NB4 (cell line): ENCODE measurements at regions not wholly inside any gene's neighbourhood (a gene's known extent, or its start where the extent isn't known, plus 50 kb on each side); places are given as distances from the start of the nearest gene placed in this dataset.
A peak's percentile ranks its signal among the peaks of the same experiment; 100 is the strongest.

Experiments
- DNase-seq: peaks from one replicate; pipeline ENCODE4 v3.0.0; 2010; ENCODE audit warnings: low read depth
- H3K4me3 ChIP-seq: one replicate; pipeline ENCODE4 v1.5.1; 2011; ENCODE audit warnings: mild to moderate bottlenecking, low read depth, low read length, moderate library complexity
- CTCF ChIP-seq: IDR thresholded peaks from one replicate; pipeline ENCODE4 v1.5.1; 2012; ENCODE audit warnings: low read depth, low read length
- MAX ChIP-seq: IDR thresholded peaks from 2 replicates; pipeline ENCODE4 v1.6.1; 2011; ENCODE audit warnings: low read depth, low read length
- MYC ChIP-seq: IDR thresholded peaks from 2 replicates; pipeline ENCODE4 v1.6.1; 2011; ENCODE audit warnings: low read depth, low read length
- POLR2A ChIP-seq: IDR thresholded peaks from 2 replicates; pipeline ENCODE4 v1.6.1; 2011; ENCODE audit warnings: mild to moderate bottlenecking; ENCODE audit not compliant: insufficient read length; ENCODE audit errors: extremely low read depth

- no peak overlapping the region for H3K4me3 ChIP-seq
- no peak for TF ChIP-seq POLR2A
- no peak for TF ChIP-seq MAX
- no peak for TF ChIP-seq CTCF
- no peak for TF ChIP-seq MYC
- no peak for DNase-seq
Measured at GRCh38 chr3:22249658-22250057, 498.6 kb upstream of the ZNF385D start.

GRCh38 chr3:22257252-22257651, 506.2 kb upstream of the ZNF385D start:
- H3K4me3 ChIP-seq = no peak overlapping the region
- DNase-seq = no peak
- TF ChIP-seq MAX (no peak), CTCF (no peak), MYC (no peak), POLR2A (no peak)

- no peak overlapping the region for H3K4me3 ChIP-seq
- no peak for DNase-seq
- TF ChIP-seq MAX (no peak), CTCF (no peak), MYC (no peak), POLR2A (no peak)
Measured at GRCh38 chr3:22262386-22262785, 511.4 kb upstream of the ZNF385D start.

- H3K4me3 ChIP-seq = no peak overlapping the region
- peak; percentile 0 for DNase-seq
- TF ChIP-seq MYC = no peak
- TF ChIP-seq CTCF = no peak
- no peak for TF ChIP-seq POLR2A
- TF ChIP-seq MAX = no peak
Measured at GRCh38 chr3:22263042-22263441, 512.0 kb upstream of the ZNF385D start.

GRCh38 chr3:22265403-22265802, 514.4 kb upstream of the ZNF385D start:
- TF ChIP-seq POLR2A = no peak
- TF ChIP-seq MAX = no peak
- no peak for TF ChIP-seq CTCF
- TF ChIP-seq MYC = no peak
- DNase-seq = peak; percentile 1
- no peak overlapping the region for H3K4me3 ChIP-seq

GRCh38 chr3:22269831-22270230, 518.8 kb upstream of the ZNF385D start:
- H3K4me3 ChIP-seq = no peak overlapping the region
- no peak for DNase-seq
- TF ChIP-seq POLR2A (no peak), CTCF (no peak), MAX (no peak), MYC (no peak)
